ENCODE measurements at regions not wholly inside any gene's neighbourhood (a gene's known extent, or its start where the extent isn't known, plus 50 kb on each side); places are given as distances from the start of the nearest gene placed in this dataset.

DNA sequence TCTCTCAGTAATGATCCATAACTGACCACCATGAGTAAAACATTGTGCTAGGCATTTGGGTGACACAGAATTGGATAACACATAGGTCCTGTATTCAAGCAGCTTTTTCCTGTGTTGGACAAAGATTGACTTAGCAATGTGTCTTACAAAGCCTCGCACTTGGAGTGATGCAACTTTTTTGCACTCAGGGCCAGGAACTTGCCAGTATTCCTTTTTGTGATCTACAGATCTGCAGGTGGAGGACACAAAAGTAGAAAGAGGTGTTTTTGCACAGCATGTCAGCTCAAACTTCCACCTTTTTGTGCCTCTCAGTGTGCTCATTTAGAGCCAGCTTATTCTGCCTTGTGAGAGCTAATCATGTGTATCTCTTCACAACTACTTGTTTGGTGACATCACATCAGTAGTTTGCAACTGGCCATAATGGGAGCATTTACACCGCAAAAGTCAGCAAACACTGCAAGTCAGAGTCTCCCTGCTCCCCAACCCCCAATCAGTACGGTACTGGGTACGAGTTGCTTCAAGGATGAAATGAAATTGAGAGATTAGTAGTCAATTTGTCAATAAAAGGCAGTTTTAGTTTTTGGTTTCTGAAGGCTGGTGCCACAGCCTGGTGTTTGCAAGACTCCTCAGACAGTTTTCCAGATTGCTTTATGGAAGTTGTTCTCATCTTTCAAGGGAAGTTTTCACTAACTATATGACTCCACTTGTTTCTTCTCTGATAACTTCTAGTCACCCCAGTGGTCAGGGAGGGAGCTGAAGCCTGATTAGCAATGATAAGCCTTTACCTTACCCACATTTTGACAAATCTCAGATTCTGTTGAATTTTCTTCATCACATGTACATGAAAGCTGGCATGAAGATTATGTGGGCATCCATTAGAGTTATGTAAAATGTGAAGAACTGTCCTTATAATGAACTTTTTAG, 149.1 kb downstream of the PDCD6IP start:
- H3K27ac ChIP-seq (ENCODE audit: low read length in 2 of 2), result no peak overlapping the region
- H3K9me3 Mint-ChIP-seq (ENCODE audit: insufficient read depth), result no peaks in the 10 kb centered on the region
- no peak overlapping the region for H2AFZ ChIP-seq (ENCODE audit: insufficient read depth, low read depth, low read length, poor library complexity, severe bottlenecking)
- ChIA-PET POLR2A (no interaction called here), CTCF (no interaction called here)
- 100% methylated on average over 1 of the region's 4 CpGs for WGBS (ENCODE audit: insufficient coverage)
- H3K79me2 ChIP-seq (ENCODE audit: control insufficient read depth, insufficient read depth, low read length), result no peaks in the 10 kb centered on the region
- H3K27me3 Mint-ChIP-seq, result peaks cover 3% of the 10 kb centered on the region
- TF ChIP-seq, protein P1, sequence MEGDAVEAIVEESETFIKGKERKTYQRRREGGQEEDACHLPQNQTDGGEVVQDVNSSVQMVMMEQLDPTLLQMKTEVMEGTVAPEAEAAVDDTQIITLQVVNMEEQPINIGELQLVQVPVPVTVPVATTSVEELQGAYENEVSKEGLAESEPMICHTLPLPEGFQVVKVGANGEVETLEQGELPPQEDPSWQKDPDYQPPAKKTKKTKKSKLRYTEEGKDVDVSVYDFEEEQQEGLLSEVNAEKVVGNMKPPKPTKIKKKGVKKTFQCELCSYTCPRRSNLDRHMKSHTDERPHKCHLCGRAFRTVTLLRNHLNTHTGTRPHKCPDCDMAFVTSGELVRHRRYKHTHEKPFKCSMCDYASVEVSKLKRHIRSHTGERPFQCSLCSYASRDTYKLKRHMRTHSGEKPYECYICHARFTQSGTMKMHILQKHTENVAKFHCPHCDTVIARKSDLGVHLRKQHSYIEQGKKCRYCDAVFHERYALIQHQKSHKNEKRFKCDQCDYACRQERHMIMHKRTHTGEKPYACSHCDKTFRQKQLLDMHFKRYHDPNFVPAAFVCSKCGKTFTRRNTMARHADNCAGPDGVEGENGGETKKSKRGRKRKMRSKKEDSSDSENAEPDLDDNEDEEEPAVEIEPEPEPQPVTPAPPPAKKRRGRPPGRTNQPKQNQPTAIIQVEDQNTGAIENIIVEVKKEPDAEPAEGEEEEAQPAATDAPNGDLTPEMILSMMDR (IDR thresholded peaks at IDR 0.05), result no peak
- TF ChIP-seq EZH2 (IDR thresholded peaks at IDR 0.05; ENCODE audit: borderline replicate concordance, insufficient read depth, low read depth, low read length, poor library complexity, severe bottlenecking), result no peak
- H3K4me1 ChIP-seq (ENCODE audit: control insufficient read depth in 2 of 2, insufficient read depth in 2 of 2, low read length in 2 of 2), result no peaks in the 10 kb centered on the region
- H3K27ac Mint-ChIP-seq, result no peak overlapping the region
- no peaks in the 10 kb centered on the region for H4K20me1 ChIP-seq (ENCODE audit: control insufficient read depth, insufficient read depth, low read length, poor library complexity, severe bottlenecking)
- no peak overlapping the region for H3K4me2 ChIP-seq (replicated peaks; ENCODE audit: low read depth, low read length, poor library complexity, severe bottlenecking)
- ATAC-seq (ENCODE audit: low read depth) (no peak), DNase-seq (no peak)
- no peaks in the 10 kb centered on the region for H3K4me1 Mint-ChIP-seq
- no peaks in the 10 kb centered on the region for H3K27me3 ChIP-seq (replicated peaks in 1 of 4; ENCODE audit: control extremely low read depth in 1 of 4, control insufficient read depth in 3 of 4, insufficient read depth in 4 of 4, low read length in 3 of 4)
- intact Hi-C loops (cut with micrococcal nuclease), result no loop called here
- H3K4me3 ChIP-seq (ENCODE audit: control extremely low read depth in 1 of 5, extremely low read depth in 1 of 5, insufficient read depth in 1 of 5, low read depth in 2 of 5, low read length in 4 of 5), result no peak overlapping the region
- H3K9me3 ChIP-seq (ENCODE audit: control extremely low read depth in 1 of 3, control insufficient read depth in 2 of 3, insufficient read depth in 1 of 3, low read length in 2 of 3), result peaks cover 0 to 1% (median 0%) of the 10 kb centered on the region in 3 donors
- H3K9ac ChIP-seq (ENCODE audit: low read length), result no peak overlapping the region
- H3K4me3 Mint-ChIP-seq, result no peak overlapping the region
- no peaks in the 10 kb centered on the region for H3K36me3 ChIP-seq (replicated peaks in 1 of 2; ENCODE audit: control extremely low read depth in 1 of 2, control insufficient read depth in 1 of 2, extremely low read depth in 1 of 2, insufficient read depth in 2 of 2, low read length in 1 of 2)

DNA sequence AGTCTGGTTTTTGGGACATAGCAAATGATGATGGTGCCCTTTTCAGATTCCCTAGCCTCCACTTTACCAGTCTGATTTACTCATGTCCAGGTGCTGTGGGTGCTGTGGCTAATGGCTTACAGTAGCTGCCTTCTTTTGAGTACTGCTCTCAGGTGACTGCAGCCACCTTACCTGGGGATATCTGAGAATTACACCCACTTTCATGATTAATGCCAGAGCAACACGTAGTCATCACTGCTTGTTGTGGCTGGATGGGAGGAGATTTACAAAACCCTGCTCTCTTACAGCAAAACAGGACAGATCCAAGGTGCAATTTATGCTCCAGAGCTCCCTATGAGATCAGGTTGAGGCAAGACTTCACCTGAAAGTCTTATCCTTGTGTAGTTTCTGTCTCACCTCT, 150.6 kb downstream of the PDCD6IP start:
- Histone ChIP-seq H2AFZ (ENCODE audit: insufficient read depth, low read depth, low read length, poor library complexity, severe bottlenecking) (no peak overlapping the region), H3K27me3 (replicated peaks in 1 of 4; ENCODE audit: control extremely low read depth in 1 of 4, control insufficient read depth in 3 of 4, insufficient read depth in 4 of 4, low read length in 3 of 4) (no peaks in the 10 kb centered on the region), H3K9me3 (ENCODE audit: control extremely low read depth in 1 of 3, control insufficient read depth in 2 of 3, insufficient read depth in 1 of 3, low read length in 2 of 3) (peaks cover 0 to 1% (median 0%) of the 10 kb centered on the region in 3 donors), H3K27ac (ENCODE audit: low read length in 2 of 2) (no peak overlapping the region), H3K79me2 (ENCODE audit: control insufficient read depth, insufficient read depth, low read length) (no peaks in the 10 kb centered on the region), H4K20me1 (ENCODE audit: control insufficient read depth, insufficient read depth, low read length, poor library complexity, severe bottlenecking) (no peaks in the 10 kb centered on the region), H3K4me2 (replicated peaks; ENCODE audit: low read depth, low read length, poor library complexity, severe bottlenecking) (no peak overlapping the region), H3K4me3 (ENCODE audit: control extremely low read depth in 1 of 5, extremely low read depth in 1 of 5, insufficient read depth in 1 of 5, low read depth in 2 of 5, low read length in 4 of 5) (no peak overlapping the region), H3K9ac (ENCODE audit: low read length) (no peak overlapping the region), H3K4me1 (ENCODE audit: control insufficient read depth in 2 of 2, insufficient read depth in 2 of 2, low read length in 2 of 2) (no peaks in the 10 kb centered on the region), H3K36me3 (replicated peaks in 1 of 2; ENCODE audit: control extremely low read depth in 1 of 2, control insufficient read depth in 1 of 2, extremely low read depth in 1 of 2, insufficient read depth in 2 of 2, low read length in 1 of 2) (no peaks in the 10 kb centered on the region)
- no CpG with 5 or more reads among the region's 1 CpG for WGBS (ENCODE audit: insufficient coverage)
- POLR2A ChIA-PET, result no interaction called here
- intact Hi-C loops (cut with micrococcal nuclease), result no loop called here
- Mint-ChIP-seq H3K27ac (no peak overlapping the region), H3K4me3 (no peak overlapping the region), H3K4me1 (no peaks in the 10 kb centered on the region), H3K9me3 (ENCODE audit: insufficient read depth) (no peaks in the 10 kb centered on the region), H3K27me3 (peaks cover 3% of the 10 kb centered on the region)
- CTCF ChIA-PET, result no interaction called here
- no peak for DNase-seq
- ATAC-seq (ENCODE audit: low read depth), result no peak
- TF ChIP-seq, protein P1 (IDR thresholded peaks at IDR 0.05), result no peak
- no peak for TF ChIP-seq EZH2 (IDR thresholded peaks at IDR 0.05; ENCODE audit: borderline replicate concordance, insufficient read depth, low read depth, low read length, poor library complexity, severe bottlenecking)
